ENCODE measurements at regions not wholly inside any gene's neighbourhood (a gene's known extent, or its start where the extent isn't known, plus 50 kb on each side); places are given as distances from the start of the nearest gene placed in this dataset.

DNA sequence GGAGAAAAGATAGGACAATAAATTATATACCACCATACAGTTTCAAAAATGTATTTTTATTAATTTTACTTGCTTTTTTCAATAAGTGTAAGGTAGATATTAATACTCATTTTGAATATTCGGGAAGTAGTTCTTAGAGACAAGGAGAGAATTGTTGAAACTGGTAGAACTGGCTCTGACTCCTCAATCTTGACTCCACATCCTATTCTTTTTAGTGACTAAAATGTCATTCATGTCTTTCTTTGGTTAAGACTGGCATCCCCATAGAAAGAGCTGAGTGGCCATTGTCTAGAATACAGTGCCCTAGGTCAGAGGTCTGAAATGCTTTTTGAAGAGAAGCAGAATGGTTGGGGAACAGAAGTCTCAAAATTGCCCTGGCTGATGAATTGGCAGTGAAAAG, 177.6 kb upstream of the LRIG3 start:
- Histone ChIP-seq H3K4me1 (ENCODE audit: insufficient read depth, low read length, poor library complexity, severe bottlenecking) (no peaks in the 10 kb centered on the region), H3K27ac (ENCODE audit: low read depth, low read length, poor library complexity, severe bottlenecking) (no peak overlapping the region), H3K9me3 (ENCODE audit: low read depth, low read length, poor library complexity, severe bottlenecking) (no peaks in the 10 kb centered on the region), H3K27me3 (replicated peaks; ENCODE audit: insufficient read depth, low read depth, low read length, poor library complexity) (no peaks in the 10 kb centered on the region), H3K4me3 (ENCODE audit: low read depth, low read length, poor library complexity, severe bottlenecking) (no peak overlapping the region), H3K36me3 (ENCODE audit: insufficient read depth, low read length, poor library complexity, severe bottlenecking) (no peaks in the 10 kb centered on the region)
- intact Hi-C loops (cut with micrococcal nuclease; ENCODE audit: unreplicated experiment): no loop called here
- BruUV-seq (replicated peaks): no TSS peak
- no peak for TF ChIP-seq CTCF (conservative IDR thresholded peaks at IDR 0.05; ENCODE audit: low read depth, low read length)
- no peak for TF ChIP-seq EZH2 (IDR thresholded peaks at IDR 0.05; ENCODE audit: borderline replicate concordance, low read depth, low read length, poor library complexity, severe bottlenecking)
- ChIA-PET POLR2A (ENCODE audit: low non-redundant PET) (no interaction called here), CTCF (no interaction called here)
- DNase-seq (ENCODE audit: low spot score): no peak

DNA sequence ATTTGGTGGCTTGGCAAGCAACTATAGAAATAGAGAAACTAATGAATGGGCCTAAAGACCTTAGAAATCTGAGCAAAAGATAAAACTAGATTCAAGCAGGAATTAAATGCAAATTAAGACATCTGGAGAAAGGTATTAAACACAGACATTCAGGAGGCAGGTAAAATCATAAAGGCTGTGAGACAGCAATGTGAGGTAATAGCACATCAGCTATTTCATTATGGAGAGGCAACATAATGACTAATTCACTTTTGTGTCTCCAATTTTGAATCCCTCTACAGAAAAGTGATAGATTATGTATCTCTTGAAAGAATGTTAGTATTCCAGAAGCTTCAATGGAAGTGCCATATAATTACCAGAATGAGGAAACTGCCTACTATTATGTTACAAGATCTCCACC, 175.9 kb upstream of the LRIG3 start:
- Histone ChIP-seq H3K4me1 (ENCODE audit: insufficient read depth, low read length, poor library complexity, severe bottlenecking) (no peaks in the 10 kb centered on the region), H3K27me3 (replicated peaks; ENCODE audit: insufficient read depth, low read depth, low read length, poor library complexity) (no peaks in the 10 kb centered on the region), H3K4me3 (ENCODE audit: low read depth, low read length, poor library complexity, severe bottlenecking) (no peak overlapping the region), H3K36me3 (ENCODE audit: insufficient read depth, low read length, poor library complexity, severe bottlenecking) (no peaks in the 10 kb centered on the region), H3K27ac (ENCODE audit: low read depth, low read length, poor library complexity, severe bottlenecking) (no peak overlapping the region), H3K9me3 (ENCODE audit: low read depth, low read length, poor library complexity, severe bottlenecking) (no peaks in the 10 kb centered on the region)
- intact Hi-C loops (cut with micrococcal nuclease; ENCODE audit: unreplicated experiment): no loop called here
- ChIA-PET POLR2A (ENCODE audit: low non-redundant PET) (no interaction called here), CTCF (no interaction called here)
- BruUV-seq (replicated peaks): no TSS peak
- no peak for DNase-seq (ENCODE audit: low spot score)
- TF ChIP-seq CTCF (conservative IDR thresholded peaks at IDR 0.05; ENCODE audit: low read depth, low read length) (no peak), EZH2 (IDR thresholded peaks at IDR 0.05; ENCODE audit: borderline replicate concordance, low read depth, low read length, poor library complexity, severe bottlenecking) (no peak)

DNA sequence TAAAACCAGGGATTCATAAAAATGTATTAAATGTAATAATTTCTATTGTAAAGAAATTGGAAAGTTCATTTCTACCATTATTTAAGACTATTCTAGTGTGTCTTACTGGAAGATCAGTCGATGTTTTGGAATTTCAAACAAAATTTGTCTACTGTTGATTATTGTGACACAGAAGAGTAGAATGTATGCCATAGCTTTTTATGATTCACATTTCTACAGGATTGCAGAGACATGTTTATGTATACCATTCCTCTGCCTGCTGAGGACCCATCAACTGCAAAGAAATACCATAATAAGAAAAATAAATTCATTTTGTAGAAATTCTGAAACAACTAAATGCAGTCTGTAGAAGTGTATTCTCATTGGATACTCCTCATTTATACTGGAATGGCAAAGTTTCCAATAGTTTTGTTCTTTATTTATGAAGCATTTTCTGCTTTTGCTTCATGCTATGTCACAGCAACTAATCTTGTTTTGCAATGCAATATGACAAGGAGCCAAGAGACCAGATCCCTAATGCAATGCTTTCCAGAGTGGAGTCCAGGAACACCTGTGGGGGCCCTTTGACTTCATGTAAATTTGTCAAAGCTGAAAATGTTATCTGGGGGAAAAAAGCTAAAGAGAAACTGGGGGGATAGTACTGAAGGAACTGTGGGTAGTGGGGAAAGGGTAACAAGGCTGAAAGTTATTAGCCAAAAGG, 172.9 kb upstream of the LRIG3 start:
- Histone ChIP-seq H3K4me3 (ENCODE audit: low read depth, low read length, poor library complexity, severe bottlenecking) (no peak overlapping the region), H3K27me3 (replicated peaks; ENCODE audit: insufficient read depth, low read depth, low read length, poor library complexity) (no peaks in the 10 kb centered on the region), H3K36me3 (ENCODE audit: insufficient read depth, low read length, poor library complexity, severe bottlenecking) (no peaks in the 10 kb centered on the region), H3K4me1 (ENCODE audit: insufficient read depth, low read length, poor library complexity, severe bottlenecking) (no peaks in the 10 kb centered on the region), H3K9me3 (ENCODE audit: low read depth, low read length, poor library complexity, severe bottlenecking) (no peaks in the 10 kb centered on the region), H3K27ac (ENCODE audit: low read depth, low read length, poor library complexity, severe bottlenecking) (no peak overlapping the region)
- ChIA-PET CTCF (no interaction called here), POLR2A (ENCODE audit: low non-redundant PET) (no interaction called here)
- BruUV-seq (replicated peaks): no TSS peak
- no peak for DNase-seq (ENCODE audit: low spot score)
- intact Hi-C loops (cut with micrococcal nuclease; ENCODE audit: unreplicated experiment): no loop called here
- TF ChIP-seq CTCF (conservative IDR thresholded peaks at IDR 0.05; ENCODE audit: low read depth, low read length): no peak
- no peak for TF ChIP-seq EZH2 (IDR thresholded peaks at IDR 0.05; ENCODE audit: borderline replicate concordance, low read depth, low read length, poor library complexity, severe bottlenecking)
